Esophagus squamous epithelium (tissue), 5 donors: ENCODE measurements at regions not wholly inside any gene's neighbourhood (a gene's known extent, or its start where the extent isn't known, plus 50 kb on each side); places are given as distances from the start of the nearest gene placed in this dataset.
A peak's percentile ranks its signal among the peaks of the same experiment; 100 is the strongest.

Experiments used
- DNase-seq: peaks from one replicate; lab custom pipeline; 2025; lab: John Stamatoyannopoulos, UW
- H3K27ac ChIP-seq, 4 donors: fragments of 200-600 bp; sonication (generic); one replicate each; pipeline ENCODE4 v1.5.1; 2016 to 2019; ENCODE audit warnings: mild to moderate bottlenecking in 1 of 4
- H3K27me3 ChIP-seq, 4 donors: fragments of 200-600 bp; sonication (generic); 1 replicate in 3 of 4; 2 replicates in 1 of 4; pipeline versions ENCODE4 v1.5.1 to v1.6.0; 2017 to 2021; ENCODE audit warnings: antibody characterized with exemption in 1 of 4
- H3K36me3 ChIP-seq, 3 donors: fragments of 200-600 bp; sonication (generic); one replicate each; pipeline ENCODE4 v1.5.1; 2016 to 2019
- H3K4me1 ChIP-seq, 3 donors: fragments of 200-600 bp; sonication (generic); one replicate each; pipeline ENCODE4 v1.5.1; 2017 to 2019
- H3K4me3 ChIP-seq, 4 donors: fragments of 200-600 bp; sonication (generic); 1 replicate in 3 of 4; 2 replicates in 1 of 4; pipeline ENCODE4 v1.5.1; 2016 to 2019; ENCODE audit warnings: mild to moderate bottlenecking in 2 of 4, moderate library complexity in 1 of 4
- H3K9me3 ChIP-seq, 3 donors: fragments of 200-600 bp; sonication (generic); one replicate each; pipeline ENCODE4 v1.5.1; 2016 to 2019
- CTCF ChIP-seq, 6 experiments: fragments of 450-650 bp in 4 of 6; fragments of 200-600 bp in 2 of 6; sonication (generic) in 2 of 6; IDR thresholded peaks; one replicate each; pipeline ENCODE4 v1.5.1; 2016 to 2019; ENCODE audit warnings: antibody characterized with exemption in 6 of 6, mild to moderate bottlenecking in 4 of 6, moderate library complexity in 4 of 6
- POLR2A ChIP-seq, 4 donors: fragments of 450-650 bp; IDR thresholded peaks; one replicate each; pipeline ENCODE4 v1.6.1; 2017; ENCODE audit warnings: antibody characterized with exemption in 4 of 4, mild to moderate bottlenecking in 4 of 4, moderate library complexity in 3 of 4
- WGBS, 2 donors: methylation state at CpG; one replicate each; pipeline ENCODE4 v1.1.5; 2018; 5-methylcytosine and 5-hydroxymethylcytosine counted together
- intact Hi-C: fragments of 100-400 bp; cut with DNase I; formaldehyde crosslinking; loops from one replicate; pipeline ENCODE4 v1.15.0; 2022
- donor health status: DM: yes; HTN: yes; CAD: no.

- Histone ChIP-seq H3K9me3 (no peaks in the 10 kb centered on the region), H3K27me3 (no peaks in the 10 kb centered on the region), H3K4me1 (no peaks in the 10 kb centered on the region), H3K36me3 (no peaks in the 10 kb centered on the region), H3K27ac (peak overlapping the region in 1 of 4 donors; percentile 41), H3K4me3 (no peak overlapping the region)
- DNase-seq: no peak
- WGBS, 2 donors: 67 to 71% methylated on average over 4 of the region's 4 CpGs
- TF ChIP-seq CTCF (IDR thresholded peaks at IDR 0.05): no peak
- no peak for TF ChIP-seq POLR2A (IDR thresholded peaks at IDR 0.05)
- intact Hi-C loops: no loop called here
Observed at GRCh38 chr7:20033621-20034400, 183.4 kb downstream of the MACC1 start.

- Histone ChIP-seq H3K9me3 (no peaks in the 10 kb centered on the region), H3K36me3 (no peaks in the 10 kb centered on the region), H3K27me3 (no peaks in the 10 kb centered on the region), H3K27ac (peak overlapping the region in 1 of 4 donors; percentile 41), H3K4me1 (no peaks in the 10 kb centered on the region), H3K4me3 (no peak overlapping the region)
- no peak for DNase-seq
- WGBS, 2 donors: 65 to 88% methylated on average over 1 of the region's 1 CpG
- TF ChIP-seq POLR2A (IDR thresholded peaks at IDR 0.05) (no peak), CTCF (IDR thresholded peaks at IDR 0.05) (no peak)
- intact Hi-C loops: no loop called here
Observed at GRCh38 chr7:20032741-20033140, 184.4 kb downstream of the MACC1 start.

- no peak for TF ChIP-seq CTCF (IDR thresholded peaks at IDR 0.05)
- TF ChIP-seq POLR2A (IDR thresholded peaks at IDR 0.05): no peak
- no peaks in the 10 kb centered on the region for H3K9me3 ChIP-seq
- intact Hi-C loops: no loop called here
- no peaks in the 10 kb centered on the region for H3K36me3 ChIP-seq
- H3K4me1 ChIP-seq: no peaks in the 10 kb centered on the region
- no peaks in the 10 kb centered on the region for H3K27me3 ChIP-seq
- H3K4me3 ChIP-seq: no peak overlapping the region
- H3K27ac ChIP-seq: no peak overlapping the region
- no peak for DNase-seq
Observed at GRCh38 chr7:20030915-20031362, 186.2 kb downstream of the MACC1 start.

- intact Hi-C loops: no loop called here
- no peaks in the 10 kb centered on the region for H3K4me1 ChIP-seq
- H3K27me3 ChIP-seq: no peaks in the 10 kb centered on the region
- TF ChIP-seq CTCF (IDR thresholded peaks at IDR 0.05) (no peak), POLR2A (IDR thresholded peaks at IDR 0.05) (no peak)
- H3K27ac ChIP-seq: no peak overlapping the region
- no peak overlapping the region for H3K4me3 ChIP-seq
- 49 to 72% methylated on average over 2 of the region's 2 CpGs for whole genome bisulfite sequencing, 2 donors
- no peaks in the 10 kb centered on the region for H3K36me3 ChIP-seq
- no peaks in the 10 kb centered on the region for H3K9me3 ChIP-seq
- no peak for DNase-seq
Observed at GRCh38 chr7:20030417-20030816, 186.8 kb downstream of the MACC1 start.

- Histone ChIP-seq H3K27me3 (no peaks in the 10 kb centered on the region), H3K36me3 (no peaks in the 10 kb centered on the region), H3K9me3 (no peaks in the 10 kb centered on the region), H3K27ac (no peak overlapping the region), H3K4me3 (no peak overlapping the region), H3K4me1 (no peaks in the 10 kb centered on the region)
- TF ChIP-seq CTCF (IDR thresholded peaks at IDR 0.05) (no peak), POLR2A (IDR thresholded peaks at IDR 0.05) (no peak)
- 88 to 90% methylated on average over 4 of the region's 4 CpGs for WGBS, 2 donors
- intact Hi-C loops: no loop called here
- DNase-seq: no peak
Observed at GRCh38 chr7:20026762-20027161, 190.4 kb downstream of the MACC1 start.
